ENCODE measurements at regions not wholly inside any gene's neighbourhood (a gene's known extent, or its start where the extent isn't known, plus 50 kb on each side); places are given as distances from the start of the nearest gene placed in this dataset.

DNA sequence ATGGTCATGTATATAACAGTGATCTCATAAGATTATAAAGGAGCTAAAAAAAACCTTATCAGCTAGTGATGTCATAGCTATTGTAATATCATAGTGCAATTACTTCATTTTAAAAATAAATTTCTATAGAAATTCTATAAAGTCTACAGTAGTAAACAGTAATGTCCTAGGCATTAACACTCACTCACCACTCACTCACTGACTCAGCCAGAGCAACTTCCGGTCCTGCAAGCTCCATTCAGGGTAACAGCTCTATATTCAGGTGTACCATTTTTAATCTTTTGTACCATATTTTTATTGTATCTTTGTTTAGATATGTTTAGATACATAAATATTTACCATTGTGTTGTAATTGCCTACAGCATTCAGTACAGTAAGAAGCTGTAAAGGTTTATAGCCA is 524.4 kb upstream of the CDH5 start:
- TF ChIP-seq, protein P1, sequence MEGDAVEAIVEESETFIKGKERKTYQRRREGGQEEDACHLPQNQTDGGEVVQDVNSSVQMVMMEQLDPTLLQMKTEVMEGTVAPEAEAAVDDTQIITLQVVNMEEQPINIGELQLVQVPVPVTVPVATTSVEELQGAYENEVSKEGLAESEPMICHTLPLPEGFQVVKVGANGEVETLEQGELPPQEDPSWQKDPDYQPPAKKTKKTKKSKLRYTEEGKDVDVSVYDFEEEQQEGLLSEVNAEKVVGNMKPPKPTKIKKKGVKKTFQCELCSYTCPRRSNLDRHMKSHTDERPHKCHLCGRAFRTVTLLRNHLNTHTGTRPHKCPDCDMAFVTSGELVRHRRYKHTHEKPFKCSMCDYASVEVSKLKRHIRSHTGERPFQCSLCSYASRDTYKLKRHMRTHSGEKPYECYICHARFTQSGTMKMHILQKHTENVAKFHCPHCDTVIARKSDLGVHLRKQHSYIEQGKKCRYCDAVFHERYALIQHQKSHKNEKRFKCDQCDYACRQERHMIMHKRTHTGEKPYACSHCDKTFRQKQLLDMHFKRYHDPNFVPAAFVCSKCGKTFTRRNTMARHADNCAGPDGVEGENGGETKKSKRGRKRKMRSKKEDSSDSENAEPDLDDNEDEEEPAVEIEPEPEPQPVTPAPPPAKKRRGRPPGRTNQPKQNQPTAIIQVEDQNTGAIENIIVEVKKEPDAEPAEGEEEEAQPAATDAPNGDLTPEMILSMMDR (IDR thresholded peaks at IDR 0.05; ENCODE audit: insufficient read depth, low read length): no peak
- no peak for TF ChIP-seq POLR2AphosphoS5 (IDR thresholded peaks at IDR 0.05; ENCODE audit: low read depth)
- TF ChIP-seq, protein P2, sequence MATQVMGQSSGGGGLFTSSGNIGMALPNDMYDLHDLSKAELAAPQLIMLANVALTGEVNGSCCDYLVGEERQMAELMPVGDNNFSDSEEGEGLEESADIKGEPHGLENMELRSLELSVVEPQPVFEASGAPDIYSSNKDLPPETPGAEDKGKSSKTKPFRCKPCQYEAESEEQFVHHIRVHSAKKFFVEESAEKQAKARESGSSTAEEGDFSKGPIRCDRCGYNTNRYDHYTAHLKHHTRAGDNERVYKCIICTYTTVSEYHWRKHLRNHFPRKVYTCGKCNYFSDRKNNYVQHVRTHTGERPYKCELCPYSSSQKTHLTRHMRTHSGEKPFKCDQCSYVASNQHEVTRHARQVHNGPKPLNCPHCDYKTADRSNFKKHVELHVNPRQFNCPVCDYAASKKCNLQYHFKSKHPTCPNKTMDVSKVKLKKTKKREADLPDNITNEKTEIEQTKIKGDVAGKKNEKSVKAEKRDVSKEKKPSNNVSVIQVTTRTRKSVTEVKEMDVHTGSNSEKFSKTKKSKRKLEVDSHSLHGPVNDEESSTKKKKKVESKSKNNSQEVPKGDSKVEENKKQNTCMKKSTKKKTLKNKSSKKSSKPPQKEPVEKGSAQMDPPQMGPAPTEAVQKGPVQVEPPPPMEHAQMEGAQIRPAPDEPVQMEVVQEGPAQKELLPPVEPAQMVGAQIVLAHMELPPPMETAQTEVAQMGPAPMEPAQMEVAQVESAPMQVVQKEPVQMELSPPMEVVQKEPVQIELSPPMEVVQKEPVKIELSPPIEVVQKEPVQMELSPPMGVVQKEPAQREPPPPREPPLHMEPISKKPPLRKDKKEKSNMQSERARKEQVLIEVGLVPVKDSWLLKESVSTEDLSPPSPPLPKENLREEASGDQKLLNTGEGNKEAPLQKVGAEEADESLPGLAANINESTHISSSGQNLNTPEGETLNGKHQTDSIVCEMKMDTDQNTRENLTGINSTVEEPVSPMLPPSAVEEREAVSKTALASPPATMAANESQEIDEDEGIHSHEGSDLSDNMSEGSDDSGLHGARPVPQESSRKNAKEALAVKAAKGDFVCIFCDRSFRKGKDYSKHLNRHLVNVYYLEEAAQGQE (IDR thresholded peaks at IDR 0.05; ENCODE audit: insufficient replicate concordance, low read depth): no peak
- TF ChIP-seq GABPA (IDR thresholded peaks at IDR 0.05; ENCODE audit: low read depth): no peak
